IPS-18a (cell line): ENCODE measurements at regions not wholly inside any gene's neighbourhood (a gene's known extent, or its start where the extent isn't known, plus 50 kb on each side); places are given as distances from the start of the nearest gene placed in this dataset.

Source experiments
- H3K27ac ChIP-seq: one replicate; pipeline ENCODE4 v1.5.1; 2013; ENCODE audit warnings: low read length
- H3K27me3 ChIP-seq: one replicate; pipeline ENCODE4 v1.6.1; 2013; ENCODE audit warnings: mild to moderate bottlenecking, low read length; ENCODE audit not compliant: control insufficient read depth, insufficient read depth
- H3K36me3 ChIP-seq: one replicate; pipeline ENCODE4 v1.6.1; 2013; ENCODE audit warnings: low read depth, low read length; ENCODE audit not compliant: control insufficient read depth
- H3K4me1 ChIP-seq: one replicate; pipeline ENCODE4 v1.6.1; 2013; ENCODE audit warnings: low read depth, low read length; ENCODE audit not compliant: control insufficient read depth
- H3K4me3 ChIP-seq: one replicate; pipeline ENCODE4 v1.5.1; 2013; ENCODE audit warnings: low read length
- H3K9ac ChIP-seq: one replicate; pipeline ENCODE4 v1.6.1; 2013; ENCODE audit warnings: mild to moderate bottlenecking, low read length, moderate library complexity
- H3K9me3 ChIP-seq: one replicate; pipeline ENCODE4 v1.6.1; 2013; ENCODE audit warnings: low read depth, low read length; ENCODE audit not compliant: control insufficient read depth

DNA sequence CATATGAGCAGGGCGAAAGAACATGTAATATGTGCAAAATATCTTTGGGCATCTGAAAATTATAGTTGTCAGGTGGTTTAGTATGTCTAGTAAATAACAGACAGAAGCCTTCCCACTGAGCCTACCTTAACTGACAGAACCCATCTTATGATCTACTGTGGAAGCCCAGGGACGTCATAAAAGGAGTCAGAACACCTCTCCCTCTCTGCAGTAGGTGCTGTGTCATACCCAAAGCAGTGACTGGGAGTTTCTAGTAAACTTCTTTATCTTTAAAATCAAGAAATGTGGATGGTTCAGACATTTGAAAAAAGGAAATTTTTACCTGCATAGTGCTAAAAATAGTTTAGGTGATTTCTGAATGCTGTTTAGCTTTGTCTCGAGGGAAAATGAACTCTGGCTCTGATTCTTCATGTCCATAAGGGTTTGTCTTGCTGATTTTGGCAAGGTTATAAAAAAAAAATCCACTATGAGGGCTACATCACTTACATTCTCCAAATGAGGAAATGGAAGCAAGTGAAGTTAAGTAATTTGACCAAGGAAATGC, 104.0 kb downstream of the NUDT12 start:
- H3K4me3 ChIP-seq, result no peak overlapping the region
- no peak overlapping the region for H3K9ac ChIP-seq
- no peak overlapping the region for H3K27ac ChIP-seq
- H3K9me3 ChIP-seq, result no peaks in the 10 kb centered on the region
- no peaks in the 10 kb centered on the region for H3K27me3 ChIP-seq
- H3K36me3 ChIP-seq, result no peaks in the 10 kb centered on the region
- no peaks in the 10 kb centered on the region for H3K4me1 ChIP-seq

GRCh38 chr5:103456476-103456875, 106.1 kb downstream of the NUDT12 start:
- no peaks in the 10 kb centered on the region for H3K9me3 ChIP-seq
- no peaks in the 10 kb centered on the region for H3K4me1 ChIP-seq
- H3K9ac ChIP-seq, result no peak overlapping the region
- H3K27ac ChIP-seq, result no peak overlapping the region
- no peaks in the 10 kb centered on the region for H3K36me3 ChIP-seq
- no peaks in the 10 kb centered on the region for H3K27me3 ChIP-seq
- H3K4me3 ChIP-seq, result no peak overlapping the region

GRCh38 chr5:103455796-103456195, 106.8 kb downstream of the NUDT12 start:
- Histone ChIP-seq H3K36me3 (no peaks in the 10 kb centered on the region), H3K9me3 (no peaks in the 10 kb centered on the region), H3K27me3 (no peaks in the 10 kb centered on the region), H3K4me1 (no peaks in the 10 kb centered on the region), H3K27ac (no peak overlapping the region), H3K9ac (no peak overlapping the region), H3K4me3 (no peak overlapping the region)

DNA sequence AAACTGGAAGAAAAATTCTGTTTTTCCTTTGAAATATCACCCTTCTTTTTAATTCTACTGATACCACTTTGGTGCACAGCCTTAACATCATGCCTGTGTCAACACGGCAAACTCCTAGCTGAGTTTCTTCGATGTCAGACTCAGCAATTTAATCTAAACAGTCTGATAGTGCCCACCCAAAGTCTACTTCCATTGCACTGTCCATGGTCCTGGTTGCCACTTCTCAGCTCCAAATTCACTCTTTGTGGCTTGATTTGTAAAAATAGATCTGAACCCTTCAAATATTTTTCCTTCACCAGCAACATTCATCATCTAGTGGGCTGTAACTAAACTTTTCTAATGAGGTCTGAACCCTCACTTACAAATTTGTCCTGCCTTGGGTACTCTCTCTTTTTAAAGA, 107.8 kb downstream of the NUDT12 start:
- H3K36me3 ChIP-seq, result no peaks in the 10 kb centered on the region
- H3K27ac ChIP-seq, result no peak overlapping the region
- H3K4me3 ChIP-seq, result no peak overlapping the region
- H3K9ac ChIP-seq, result no peak overlapping the region
- H3K4me1 ChIP-seq, result no peaks in the 10 kb centered on the region
- no peaks in the 10 kb centered on the region for H3K9me3 ChIP-seq
- H3K27me3 ChIP-seq, result no peaks in the 10 kb centered on the region

- H3K36me3 ChIP-seq, result no peaks in the 10 kb centered on the region
- H3K9me3 ChIP-seq, result no peaks in the 10 kb centered on the region
- H3K9ac ChIP-seq, result no peak overlapping the region
- H3K4me3 ChIP-seq, result no peak overlapping the region
- H3K4me1 ChIP-seq, result no peaks in the 10 kb centered on the region
- H3K27me3 ChIP-seq, result no peaks in the 10 kb centered on the region
- H3K27ac ChIP-seq, result no peak overlapping the region
Measured at GRCh38 chr5:103452666-103453065, 109.9 kb downstream of the NUDT12 start.

- H3K4me3 ChIP-seq, result no peak overlapping the region
- no peak overlapping the region for H3K27ac ChIP-seq
- H3K9me3 ChIP-seq, result no peaks in the 10 kb centered on the region
- no peaks in the 10 kb centered on the region for H3K4me1 ChIP-seq
- H3K9ac ChIP-seq, result no peak overlapping the region
- H3K27me3 ChIP-seq, result no peaks in the 10 kb centered on the region
- no peaks in the 10 kb centered on the region for H3K36me3 ChIP-seq
Measured at GRCh38 chr5:103452089-103452488, 110.5 kb downstream of the NUDT12 start.

DNA sequence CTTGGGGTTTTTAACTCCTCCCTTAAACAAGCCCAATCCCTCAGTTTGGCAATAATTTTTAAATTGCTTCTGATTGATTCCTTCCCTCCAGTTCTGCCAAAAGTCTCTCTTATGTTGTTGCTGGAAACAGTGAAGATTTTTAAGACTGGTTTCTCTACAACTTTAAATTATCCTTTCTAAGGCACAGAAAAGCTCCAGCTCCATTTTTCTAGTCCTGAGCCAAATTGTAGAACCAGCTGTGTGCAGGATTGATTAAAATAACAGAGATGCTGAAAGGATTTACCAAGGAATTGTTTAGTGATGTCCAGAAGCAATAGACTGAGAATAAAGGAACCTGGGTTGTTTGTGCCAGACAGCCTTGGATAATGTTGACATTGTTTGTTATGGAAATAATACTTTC, 111.3 kb downstream of the NUDT12 start:
- no peaks in the 10 kb centered on the region for H3K36me3 ChIP-seq
- no peak overlapping the region for H3K4me3 ChIP-seq
- H3K27ac ChIP-seq, result no peak overlapping the region

DNA sequence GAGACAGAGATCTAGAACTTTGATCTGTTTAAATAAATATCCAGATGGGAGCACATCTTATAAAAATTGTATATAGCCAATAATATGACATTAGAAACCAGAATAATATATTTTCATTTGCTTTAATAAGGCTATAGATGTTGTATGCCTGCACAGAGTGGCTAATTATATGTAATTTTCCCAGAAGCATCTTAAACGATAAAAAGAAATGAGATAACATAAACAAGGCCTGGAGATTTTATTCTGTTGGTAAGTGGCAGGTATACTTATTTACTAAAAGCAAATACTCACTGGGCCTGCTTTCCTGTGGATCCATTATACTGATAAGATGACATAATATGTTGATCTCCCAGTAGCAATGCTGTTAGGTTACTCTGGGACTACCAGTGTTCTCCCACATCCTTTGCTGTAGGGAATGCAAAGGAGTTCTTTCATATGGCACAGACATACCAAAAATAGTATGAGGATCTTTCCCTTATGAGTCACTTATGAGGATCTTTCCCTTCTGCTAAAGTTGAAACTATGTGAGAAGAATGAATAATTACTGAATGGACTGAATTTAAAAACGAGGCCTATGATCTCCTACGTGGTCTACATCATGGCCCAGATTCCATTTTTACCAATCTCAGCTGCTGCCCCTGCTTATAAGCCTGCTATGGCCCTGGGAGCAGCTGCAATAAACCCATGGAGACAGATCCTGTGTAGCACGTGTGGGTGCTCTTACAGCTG, 112.1 kb downstream of the NUDT12 start:
- Histone ChIP-seq H3K4me1 (peaks cover 5% of the 10 kb centered on the region), H3K27ac (no peak overlapping the region), H3K4me3 (no peak overlapping the region), H3K36me3 (no peaks in the 10 kb centered on the region), H3K9me3 (no peaks in the 10 kb centered on the region), H3K9ac (no peak overlapping the region), H3K27me3 (no peaks in the 10 kb centered on the region)

More for the DNA sequence above, 111.3 kb downstream of the NUDT12 start:
- Histone ChIP-seq H3K9me3 (no peaks in the 10 kb centered on the region), H3K9ac (no peak overlapping the region), H3K27me3 (no peaks in the 10 kb centered on the region), H3K4me1 (no peaks in the 10 kb centered on the region)

- no peaks in the 10 kb centered on the region for H3K36me3 ChIP-seq
- H3K4me3 ChIP-seq, result no peak overlapping the region
- H3K27ac ChIP-seq, result no peak overlapping the region
- no peaks in the 10 kb centered on the region for H3K9me3 ChIP-seq
- H3K27me3 ChIP-seq, result no peaks in the 10 kb centered on the region
- H3K4me1 ChIP-seq, result peaks cover 19% of the 10 kb centered on the region
- no peak overlapping the region for H3K9ac ChIP-seq
Measured at GRCh38 chr5:103446813-103447212, 115.8 kb downstream of the NUDT12 start.

DNA sequence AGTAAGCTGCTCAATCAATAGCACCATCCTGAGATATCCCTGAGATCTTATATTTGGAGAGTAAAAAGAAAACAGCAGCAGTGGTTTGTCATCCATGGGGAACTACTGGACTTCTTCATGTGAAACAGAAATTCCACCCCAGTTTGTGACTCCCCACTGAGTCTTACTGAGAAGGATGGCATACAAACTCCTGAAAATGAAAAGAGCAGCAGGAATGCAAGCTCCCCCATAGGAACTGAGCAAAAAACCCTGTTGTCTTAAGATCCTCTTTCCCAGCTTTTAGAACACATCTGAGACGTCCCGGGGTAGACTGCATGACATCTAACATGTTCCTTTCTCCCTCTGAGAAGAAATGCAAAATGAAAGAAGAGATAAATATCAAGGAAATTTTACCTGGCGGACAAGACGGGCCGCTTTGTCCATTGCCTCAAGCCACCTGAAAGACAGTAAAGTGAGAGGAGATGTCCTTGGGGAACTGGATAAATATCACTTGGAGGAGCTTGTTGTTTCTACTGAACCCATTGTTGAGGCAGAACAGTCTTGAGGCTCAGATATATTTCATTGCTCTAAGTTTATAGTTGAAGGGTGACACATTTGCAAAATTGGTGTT, 117.1 kb downstream of the NUDT12 start:
- Histone ChIP-seq H3K27ac (no peak overlapping the region), H3K27me3 (no peaks in the 10 kb centered on the region), H3K9me3 (no peaks in the 10 kb centered on the region), H3K9ac (no peak overlapping the region), H3K4me3 (no peak overlapping the region), H3K4me1 (peaks cover 24% of the 10 kb centered on the region), H3K36me3 (no peaks in the 10 kb centered on the region)

DNA sequence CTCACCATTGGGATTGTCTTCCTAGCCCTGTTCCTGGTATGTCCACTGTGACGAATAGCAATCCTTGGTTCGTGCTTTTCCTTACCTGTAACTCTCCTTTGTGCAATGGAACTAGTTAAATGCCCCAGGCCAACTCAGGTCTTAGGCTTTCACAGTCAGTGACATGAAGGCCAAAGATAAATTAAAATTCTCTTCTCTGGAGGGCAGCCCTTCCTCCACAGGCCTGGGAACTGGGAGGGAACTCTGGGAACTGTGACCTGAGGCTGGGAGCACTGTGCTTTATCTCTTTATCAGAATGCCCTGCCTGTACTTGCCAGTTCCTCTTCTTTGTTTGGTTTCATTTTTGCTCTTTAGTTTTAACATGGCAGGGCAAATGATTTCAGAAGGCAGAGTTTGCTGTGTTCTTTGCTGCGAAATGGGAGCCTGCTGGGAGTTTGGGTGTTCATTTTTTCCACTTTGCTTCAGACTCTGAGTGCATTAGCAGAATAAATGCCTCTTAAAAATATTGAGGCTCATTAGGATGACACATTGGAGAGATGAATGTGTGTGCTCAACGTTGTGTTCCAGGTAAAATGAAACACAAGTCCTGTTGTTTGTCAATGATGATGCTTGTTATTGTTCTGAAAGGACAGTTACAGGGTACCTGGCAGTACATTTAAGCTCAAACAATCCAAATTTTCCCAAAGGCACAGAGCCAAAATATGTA, 118.1 kb downstream of the NUDT12 start:
- no peak overlapping the region for H3K9ac ChIP-seq
- H3K27me3 ChIP-seq, result no peaks in the 10 kb centered on the region
- H3K27ac ChIP-seq, result no peak overlapping the region
- H3K9me3 ChIP-seq, result no peaks in the 10 kb centered on the region
- no peaks in the 10 kb centered on the region for H3K36me3 ChIP-seq
- H3K4me1 ChIP-seq, result peaks cover 24% of the 10 kb centered on the region
- H3K4me3 ChIP-seq, result no peak overlapping the region
